ENCODE measurements at regions not wholly inside any gene's neighbourhood (a gene's known extent, or its start where the extent isn't known, plus 50 kb on each side); places are given as distances from the start of the nearest gene placed in this dataset.

DNA sequence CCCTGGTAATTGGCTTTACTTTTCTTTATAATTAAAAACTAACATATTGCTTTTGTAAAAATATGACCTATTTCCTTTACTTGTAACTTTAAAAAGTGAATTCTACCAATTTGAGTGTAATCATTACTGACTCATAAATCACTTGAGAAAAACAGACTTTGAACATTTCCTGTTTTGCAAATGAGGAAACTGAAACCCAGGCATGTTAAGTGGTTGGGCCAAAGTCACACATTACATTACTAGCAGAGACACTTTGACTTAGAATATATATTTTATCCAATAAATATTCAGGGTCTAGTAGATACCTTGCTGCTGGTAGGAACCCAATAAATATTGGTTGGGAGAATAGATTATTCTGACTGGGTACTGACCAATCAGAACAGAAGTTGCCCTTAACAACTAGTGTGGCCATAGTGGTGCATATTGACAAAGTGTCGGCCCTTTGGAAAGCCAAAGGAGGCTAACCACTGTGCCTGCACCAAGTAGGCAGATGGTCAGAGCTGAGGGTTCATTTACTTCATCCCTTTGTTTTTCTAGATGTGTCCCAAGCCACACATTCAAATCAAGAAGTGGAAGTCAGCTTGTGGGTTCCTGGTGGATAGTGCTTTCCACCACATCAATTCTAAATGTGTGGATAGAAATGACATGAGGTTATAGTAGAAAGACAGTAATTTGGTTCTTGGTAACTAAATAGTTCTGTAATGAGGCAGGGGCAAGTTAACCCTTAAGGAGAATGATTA lies 365.1 kb upstream of the RIOK2 start:
- Histone ChIP-seq H3K79me2 (ENCODE audit: control insufficient read depth in 1 of 2, insufficient read depth in 2 of 2, low read length in 2 of 2) (no peaks in the 10 kb centered on the region), H2BK5ac (ENCODE audit: low read depth, low read length) (no peak overlapping the region), H2AK5ac (ENCODE audit: low read depth, low read length) (no peak overlapping the region), H3K4me3 (ENCODE audit: extremely low read depth in 1 of 4, insufficient read depth in 2 of 4, low read depth in 3 of 4, low read length in 4 of 4) (no peak overlapping the region), H3K4me2 (ENCODE audit: insufficient read depth in 1 of 2, low read depth in 2 of 2, low read length in 2 of 2) (no peak overlapping the region), H2BK20ac (ENCODE audit: low read length) (no peak overlapping the region), H4K20me1 (replicated peaks in 1 of 2; ENCODE audit: control insufficient read depth in 1 of 2, insufficient read depth in 2 of 2, low read length in 2 of 2) (no peaks in the 10 kb centered on the region), H3K27me3 (replicated peaks in 1 of 4; ENCODE audit: control insufficient read depth in 3 of 4, extremely low read depth in 1 of 4, insufficient read depth in 3 of 4, low read length in 3 of 4) (no peaks in the 10 kb centered on the region), H3K4me1 (replicated peaks in 1 of 4; ENCODE audit: control insufficient read depth in 3 of 4, insufficient read depth in 4 of 4, low read length in 3 of 4) (peaks cover 0 to 3% (median under 1%) of the 10 kb centered on the region in 4 experiments; a peak in 3 of 7 replicates), H3K9me3 (ENCODE audit: insufficient read depth in 2 of 2, low read depth in 1 of 2, low read length in 1 of 2) (no peaks in the 10 kb centered on the region), H4K8ac (ENCODE audit: extremely low read depth, insufficient read depth, low read length) (no peak overlapping the region), H2AFZ (ENCODE audit: low read length) (no peak overlapping the region), H3K27ac (ENCODE audit: low read depth, low read length) (no peak overlapping the region), H3K56ac (replicated peaks; ENCODE audit: insufficient read length, low read depth, low read length) (no peak overlapping the region), H4K5ac (ENCODE audit: insufficient read length, low read depth, low read length) (no peak overlapping the region), H3K23ac (ENCODE audit: insufficient read length) (no peak overlapping the region), H2BK12ac (ENCODE audit: low read depth, low read length) (no peak overlapping the region), H3K18ac (ENCODE audit: extremely low read depth, low read length) (no peak overlapping the region), H2BK120ac (replicated peaks; ENCODE audit: low read depth, low read length) (no peak overlapping the region), H2BK15ac (ENCODE audit: low read length) (no peak overlapping the region), H4K91ac (replicated peaks; ENCODE audit: insufficient read length, low read length) (no peak overlapping the region), H3K23me2 (ENCODE audit: low read depth, low read length) (no peaks in the 10 kb centered on the region), H3K14ac (ENCODE audit: insufficient read length) (no peak overlapping the region), H3K79me1 (ENCODE audit: low read depth, low read length) (no peaks in the 10 kb centered on the region), H3K4ac (replicated peaks; ENCODE audit: insufficient read length, low read depth, low read length) (no peak overlapping the region), H3K9ac (replicated peaks in 1 of 4; ENCODE audit: extremely low read depth in 1 of 4, low read depth in 3 of 4, low read length in 3 of 4) (no peak overlapping the region), H3K36me3 (ENCODE audit: control insufficient read depth in 2 of 4, insufficient read depth in 4 of 4, low read length in 3 of 4) (no peaks in the 10 kb centered on the region)
- FAIRE-seq (no peak), DNase-seq (ENCODE audit: low read depth in 1 of 2, low spot score in 2 of 2) (no peak)
- WGBS, 2 experiments (ENCODE audit: extremely low coverage in 1 of 2, insufficient coverage in 1 of 2, insufficient read length in 1 of 2, insufficient replicate concordance in 2 of 2, low coverage in 1 of 2, low lambda C conversion rate in 2 of 2, missing lambda C conversion rate in 1 of 2) = 81% methylated on average over 1 of the region's 1 CpG; no CpG with 5 or more reads in 1 of the 2 experiments
- POLR2A ChIA-PET (ENCODE audit: partially characterized antibody) = no interaction called here
- CTCF ChIA-PET (ENCODE audit: partially characterized antibody) = no interaction called here
- TF ChIP-seq BRCA1 (IDR thresholded peaks at IDR 0.05; ENCODE audit: low read depth, low read length) = no peak
- TF ChIP-seq CHD2 (IDR thresholded peaks at IDR 0.05; ENCODE audit: low read length) = no peak
- no peak for TF ChIP-seq EP300 (IDR thresholded peaks at IDR 0.05; ENCODE audit: borderline replicate concordance in 1 of 2, low read depth in 2 of 2, low read length in 2 of 2)
- TF ChIP-seq CHD1 (IDR thresholded peaks at IDR 0.05; ENCODE audit: low read depth, low read length) = no peak
- TF ChIP-seq JUN (IDR thresholded peaks at IDR 0.05; ENCODE audit: low read depth, low read length) = no peak
- no peak for TF ChIP-seq TAF7 (optimal IDR thresholded peaks at IDR 0.05; ENCODE audit: borderline replicate concordance, low read depth, low read length)
- TF ChIP-seq TBP (IDR thresholded peaks at IDR 0.05; ENCODE audit: low read depth, low read length) = no peak
- TF ChIP-seq GABPA (IDR thresholded peaks at IDR 0.05; ENCODE audit: borderline replicate concordance, insufficient read depth, low read length) = no peak
- TF ChIP-seq POU5F1 (IDR thresholded peaks at IDR 0.05; ENCODE audit: low read depth, low read length) = no peak
- TF ChIP-seq EZH2 (IDR thresholded peaks at IDR 0.05; ENCODE audit: low read depth, low read length, severe bottlenecking) = no peak

Measured in H1 (cell line).